PC-3 (cell line): ENCODE measurements at regions not wholly inside any gene's neighbourhood (a gene's known extent, or its start where the extent isn't known, plus 50 kb on each side); places are given as distances from the start of the nearest gene placed in this dataset.

Experiments used
- CTCF ChIP-seq: fragments of 300-600 bp; sonication (generic); conservative IDR thresholded peaks from 2 replicates; pipeline ENCODE4 v1.5.1; 2017; ENCODE audit warnings: antibody characterized with exemption, low read depth, mild to moderate bottlenecking, low read length
- EZH2 ChIP-seq: fragments of 300-600 bp; sonication (generic); IDR thresholded peaks from one replicate; pipeline ENCODE4 v1.6.1; 2017; ENCODE audit warnings: antibody characterized with exemption, mild to moderate bottlenecking, low read length; ENCODE audit not compliant: unreplicated experiment
- EZH2phosphoT487 ChIP-seq: fragments of 300-600 bp; sonication (generic); IDR thresholded peaks from 2 replicates; pipeline ENCODE4 v1.6.1; 2018; ENCODE audit warnings: mild to moderate bottlenecking, antibody characterized with exemption, low read length, borderline replicate concordance

- TF ChIP-seq EZH2 (no peak), CTCF (no peak), EZH2phosphoT487 (no peak)
Measured at GRCh38 chr5:17719592-17719991, 85.3 kb downstream of the TAF11L14 start.
